ENCODE measurements at regions not wholly inside any gene's neighbourhood (a gene's known extent, or its start where the extent isn't known, plus 50 kb on each side); places are given as distances from the start of the nearest gene placed in this dataset.

GRCh38 chr3:101091489-101091888 is 98.3 kb upstream of the ABI3BP start:
- no peaks in the 10 kb centered on the region for H3K36me3 ChIP-seq
- H3K9me3 ChIP-seq: no peaks in the 10 kb centered on the region
- no peak for TF ChIP-seq CTCF (IDR thresholded peaks at IDR 0.05)
- WGBS, 2 donors: 64 to 67% methylated on average over 3 of the region's 3 CpGs
- no peak for DNase-seq
- no peak overlapping the region for H3K4me3 ChIP-seq
- no peak overlapping the region for H3K27ac ChIP-seq
- ATAC-seq: no peak
- H3K27me3 ChIP-seq: no peaks in the 10 kb centered on the region
- intact Hi-C loops (cut with DNase I): no loop called here
- H3K4me1 ChIP-seq: peaks cover 0 to 3% (median 0%) of the 10 kb centered on the region in 9 donors

DNA sequence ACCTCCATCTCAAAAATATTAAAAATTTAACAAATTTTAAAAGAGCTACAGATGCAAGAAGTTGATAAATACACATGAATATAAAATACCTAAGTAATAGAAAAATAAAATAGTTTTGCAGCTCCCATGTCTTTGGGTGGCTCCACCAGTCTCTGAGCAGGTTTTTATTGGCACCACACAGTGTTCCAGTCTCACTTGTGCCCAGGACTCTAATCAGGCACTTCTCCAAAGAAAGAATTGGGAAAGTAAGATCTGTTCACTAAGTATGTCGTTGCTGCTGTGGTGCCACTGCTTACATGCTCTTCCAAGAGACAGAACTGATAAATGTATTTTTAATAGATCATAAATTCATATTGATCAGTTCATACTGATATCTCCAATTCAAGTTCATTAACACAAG is 92.5 kb upstream of the ABI3BP start:
- H3K4me1 ChIP-seq: peaks cover 0 to 4% (median 0%) of the 10 kb centered on the region in 9 donors
- ATAC-seq (no peak), DNase-seq (no peak)
- H3K36me3 ChIP-seq: no peaks in the 10 kb centered on the region
- no peak overlapping the region for H3K27ac ChIP-seq
- no peak overlapping the region for H3K4me3 ChIP-seq
- no peaks in the 10 kb centered on the region for H3K27me3 ChIP-seq
- no peak for TF ChIP-seq CTCF (IDR thresholded peaks at IDR 0.05)
- WGBS, 2 donors: 58 to 63% methylated on average over 1 of the region's 1 CpG
- no peaks in the 10 kb centered on the region for H3K9me3 ChIP-seq
- intact Hi-C loops (cut with DNase I): no loop called here

DNA sequence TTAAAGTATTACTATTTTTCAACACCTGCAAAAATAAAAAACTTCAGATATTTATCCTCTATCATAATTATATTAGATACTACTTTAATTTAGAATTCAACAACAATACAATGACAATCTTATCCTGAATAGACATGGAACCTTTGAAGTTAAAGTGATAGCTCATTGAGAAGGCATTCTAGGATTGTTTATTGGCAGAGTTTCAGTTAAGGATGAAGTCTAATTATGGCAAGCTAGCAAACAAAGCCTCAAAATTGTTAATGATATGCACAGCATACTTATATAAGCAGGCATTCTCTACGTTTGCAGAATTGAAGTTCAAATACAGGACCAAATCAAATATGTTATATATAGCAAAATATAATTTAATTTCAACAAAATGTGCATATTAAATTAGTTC is 91.2 kb upstream of the ABI3BP start:
- no peak overlapping the region for H3K4me3 ChIP-seq
- DNase-seq (no peak), ATAC-seq (peak in 3 of 8 donors; percentile 46 to 83 (median 54))
- 25% methylated on average over 1 of the region's 1 CpG for WGBS, 2 donors
- no peaks in the 10 kb centered on the region for H3K36me3 ChIP-seq
- peak overlapping the region in 1 of 10 donors; percentile 20 for H3K27ac ChIP-seq
- H3K9me3 ChIP-seq: no peaks in the 10 kb centered on the region
- peaks cover 0 to 4% (median 0%) of the 10 kb centered on the region in 9 donors for H3K4me1 ChIP-seq
- intact Hi-C loops (cut with DNase I): no loop called here
- TF ChIP-seq CTCF (IDR thresholded peaks at IDR 0.05): no peak
- H3K27me3 ChIP-seq: no peaks in the 10 kb centered on the region

DNA sequence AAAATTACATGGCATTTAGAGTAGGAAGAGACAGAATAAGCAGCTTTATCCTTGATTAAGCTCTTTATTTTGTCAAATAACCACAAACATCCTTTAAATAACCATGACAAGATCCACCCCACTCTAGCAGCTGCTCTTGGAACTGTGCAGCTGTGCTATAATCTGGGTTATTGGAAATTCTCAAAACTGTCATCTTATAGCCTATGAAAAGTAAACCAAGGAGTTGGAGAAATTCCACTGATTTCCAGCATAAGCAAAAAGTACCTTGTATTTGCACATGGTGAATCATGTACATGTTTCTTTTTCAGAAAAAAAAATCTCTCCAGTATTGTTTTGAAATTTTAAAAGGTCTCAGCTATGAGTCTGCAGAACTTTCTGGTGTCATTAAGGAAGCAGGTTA is 88.8 kb upstream of the ABI3BP start:
- Histone ChIP-seq H3K4me3 (no peak overlapping the region), H3K27me3 (no peaks in the 10 kb centered on the region), H3K4me1 (peaks cover 0 to 4% (median 0%) of the 10 kb centered on the region in 9 donors), H3K9me3 (no peaks in the 10 kb centered on the region), H3K27ac (no peak overlapping the region), H3K36me3 (no peaks in the 10 kb centered on the region)
- no peak for TF ChIP-seq CTCF (IDR thresholded peaks at IDR 0.05)
- DNase-seq (no peak), ATAC-seq (no peak)
- intact Hi-C loops (cut with DNase I): no loop called here

- DNase-seq (no peak), ATAC-seq (no peak)
- WGBS, 2 donors: 79 to 80% methylated on average over 2 of the region's 2 CpGs
- Histone ChIP-seq H3K4me3 (no peak overlapping the region), H3K4me1 (peaks cover 0 to 4% (median 0%) of the 10 kb centered on the region in 9 donors), H3K9me3 (no peaks in the 10 kb centered on the region), H3K27me3 (no peaks in the 10 kb centered on the region), H3K36me3 (no peaks in the 10 kb centered on the region), H3K27ac (no peak overlapping the region)
- intact Hi-C loops (cut with DNase I): no loop called here
- TF ChIP-seq CTCF (IDR thresholded peaks at IDR 0.05): no peak
Observed at GRCh38 chr3:101081446-101081845, 88.2 kb upstream of the ABI3BP start.
